SK-N-SH (cell line): ENCODE measurements at regions not wholly inside any gene's neighbourhood (a gene's known extent, or its start where the extent isn't known, plus 50 kb on each side); places are given as distances from the start of the nearest gene placed in this dataset.

Experiments used
- CTCF ChIA-PET: fragments of 300-600, 350-600 bp; formaldehyde crosslinking; extraction: SDS; loops from one replicate; lab custom pipeline; 2021; lab: Yijun Ruan, JAX
- POLR2A ChIA-PET: fragments of 350-600 bp; sonication (Branson Sonifier 250); formaldehyde crosslinking; extraction: SDS; loops from one replicate; lab custom pipeline; 2020; ENCODE audit warnings: antibody characterized with exemption, inconsistent platforms; lab: Yijun Ruan, JAX
- DNase-seq: peaks from one replicate; pipeline ENCODE4 v3.0.0; 2012
- H2AFZ ChIP-seq: fragments of 200-600 bp; sonication (generic); 2 replicates; pipeline ENCODE4 v1.8.1; 2016; ENCODE audit warnings: antibody characterized with exemption, mild to moderate bottlenecking, low read depth
- H3F3A ChIP-seq: fragments of 200-600 bp; sonication (generic); replicated peaks from 2 replicates; pipeline ENCODE3; 2016; ENCODE audit warnings: antibody characterized with exemption, mild to moderate bottlenecking; ENCODE audit not compliant: insufficient read depth
- H3K27ac ChIP-seq, 2 experiments: fragments of 200-500 bp in 1 of 2; fragments of 200-600 bp in 1 of 2; sonication (Bioruptor generic) in 1 of 2; sonication (generic), shearing (Covaris generic) in 1 of 2; 2 replicates each; pipeline versions ENCODE4 v1.5.1 to v1.6.1; 2014 to 2016; ENCODE audit warnings: low read depth in 2 of 2, inconsistent platforms in 1 of 2, low read length in 1 of 2, mild to moderate bottlenecking in 1 of 2, mixed read lengths in 1 of 2
- H3K27me3 ChIP-seq: fragments of 200-600 bp; sonication (generic), shearing (Covaris generic); 2 replicates; pipeline ENCODE4 v1.6.1; 2016; ENCODE audit warnings: mixed run types; ENCODE audit not compliant: insufficient read depth
- H3K36me3 ChIP-seq, 2 experiments: fragments of 200-500 bp in 1 of 2; fragments of 200-600 bp in 1 of 2; sonication (Bioruptor generic) in 1 of 2; sonication (generic) in 1 of 2; replicated peaks in 1 of 2; 2 replicates each; pipeline versions ENCODE3 to v1.5.1; 2014 to 2016; ENCODE audit warnings: low read length in 1 of 2, mild to moderate bottlenecking in 1 of 2; ENCODE audit not compliant: insufficient read depth in 2 of 2, control insufficient read depth in 1 of 2
- H3K4me1 ChIP-seq, 2 experiments: fragments of 200-500 bp in 1 of 2; fragments of 200-600 bp in 1 of 2; sonication (Bioruptor generic) in 1 of 2; sonication (generic), shearing (Covaris generic) in 1 of 2; 2 replicates each; pipeline versions ENCODE4 v1.5.1 to v1.6.1; 2014 to 2016; ENCODE audit warnings: low read depth in 1 of 2, low read length in 1 of 2, mixed run types in 1 of 2; ENCODE audit not compliant: insufficient read depth in 2 of 2, control insufficient read depth in 1 of 2
- H3K4me2 ChIP-seq: fragments of 200-600 bp; sonication (generic), shearing (Covaris generic); 2 replicates; pipeline ENCODE4 v1.6.1; 2017; ENCODE audit warnings: mixed run types
- H3K4me3 ChIP-seq, 2 experiments: fragments of 200-500 bp in 1 of 2; fragments of 200-600 bp in 1 of 2; sonication (Bioruptor generic) in 1 of 2; sonication (generic), shearing (Covaris generic) in 1 of 2; 2 replicates each; pipeline versions ENCODE4 v1.5.1 to v1.8.1; 2014 to 2016; ENCODE audit warnings: low read depth in 2 of 2, inconsistent platforms in 1 of 2, low read length in 1 of 2, mild to moderate bottlenecking in 1 of 2, mixed read lengths in 1 of 2, moderate library complexity in 1 of 2
- H3K79me2 ChIP-seq: fragments of 200-600 bp; sonication (generic); 2 replicates; pipeline ENCODE4 v1.8.1; 2017; ENCODE audit warnings: mild to moderate bottlenecking; ENCODE audit not compliant: insufficient read depth
- H3K9ac ChIP-seq: fragments of 200-600 bp; sonication (generic); 2 replicates; pipeline ENCODE4 v1.6.1; 2017; ENCODE audit warnings: mixed run types
- H3K9me2 ChIP-seq: fragments of 200-600 bp; sonication (generic); 2 replicates; pipeline ENCODE4 v1.6.1; 2017; ENCODE audit warnings: mixed run types
- H3K9me3 ChIP-seq: fragments of 200-600 bp; sonication (generic); 2 replicates; pipeline ENCODE4 v1.6.1; 2017; ENCODE audit warnings: mixed run types, mild to moderate bottlenecking, moderate library complexity
- H4K20me1 ChIP-seq: fragments of 200-600 bp; sonication (generic); 2 replicates; pipeline ENCODE4 v1.6.1; 2017; ENCODE audit warnings: mild to moderate bottlenecking, mixed run types; ENCODE audit not compliant: insufficient read depth
- CTCF ChIP-seq: fragments of 200-600 bp; sonication (generic); IDR thresholded peaks from 2 replicates; pipeline ENCODE4 v1.6.1; 2017; ENCODE audit warnings: antibody characterized with exemption, mild to moderate bottlenecking, moderate library complexity
- EP300 ChIP-seq, 2 experiments: IDR thresholded peaks; 2 replicates each; pipeline versions ENCODE4 v1.4.0 to v1.6.1; 2012; ENCODE audit warnings: borderline replicate concordance in 1 of 2, low read depth in 1 of 2, low read length in 1 of 2
- GATA2 ChIP-seq: sonication (generic); formaldehyde crosslinking; IDR thresholded peaks from 2 replicates; pipeline ENCODE4 v1.5.0; 2020; ENCODE audit warnings: mild to moderate bottlenecking, missing genetic modification reagents
- MEF2A ChIP-seq: IDR thresholded peaks from 2 replicates; pipeline ENCODE4 v1.4.0; 2012; ENCODE audit warnings: low read depth, borderline replicate concordance
- NRF1 ChIP-seq: IDR thresholded peaks from 2 replicates; pipeline ENCODE4 v1.6.1; 2012; ENCODE audit warnings: low read depth, mild to moderate bottlenecking, low read length
- REST ChIP-seq: IDR thresholded peaks from 2 replicates; pipeline ENCODE4 v1.6.1; 2012; ENCODE audit warnings: mild to moderate bottlenecking, low read depth, low read length, moderate library complexity
- RFX5 ChIP-seq: IDR thresholded peaks from 2 replicates; pipeline ENCODE4 v1.6.1; 2012; ENCODE audit warnings: mild to moderate bottlenecking, improper control_type of control experiment, low read length
- SIN3A ChIP-seq: IDR thresholded peaks from 2 replicates; pipeline ENCODE4 v1.6.1; 2012; ENCODE audit warnings: low read depth, mild to moderate bottlenecking, low read length, moderate library complexity, borderline replicate concordance
- SMC3 ChIP-seq: IDR thresholded peaks from 2 replicates; pipeline ENCODE4 v1.6.1; 2012; ENCODE audit warnings: low read depth, low read length, improper control_type of control experiment
- TAF1 ChIP-seq: IDR thresholded peaks from 2 replicates; pipeline ENCODE4 v1.6.1; 2012; ENCODE audit warnings: low read depth, mild to moderate bottlenecking, low read length, moderate library complexity, borderline replicate concordance
- TCF12 ChIP-seq: IDR thresholded peaks from 2 replicates; pipeline ENCODE4 v1.4.0; 2012
- TEAD4 ChIP-seq: IDR thresholded peaks from 2 replicates; pipeline ENCODE4 v1.4.0; 2012; ENCODE audit warnings: mild to moderate bottlenecking, borderline replicate concordance; ENCODE audit not compliant: insufficient read depth
- USF1 ChIP-seq: IDR thresholded peaks from 2 replicates; pipeline ENCODE4 v1.4.0; 2012; ENCODE audit warnings: low read depth, borderline replicate concordance
- WGBS: methylation state at CpG from one replicate; pipeline ENCODE4 v1.1.6; 2017; ENCODE audit warnings: low lambda C conversion rate; 5-methylcytosine and 5-hydroxymethylcytosine counted together
- TF ChIP-seq, protein P1 (sequence below): IDR thresholded peaks from 2 replicates; pipeline ENCODE4 v1.4.0; 2012; ENCODE audit warnings: low read depth, borderline replicate concordance
- TF ChIP-seq, protein P2 (sequence below): fragments of 150-350 bp; IDR thresholded peaks from 2 replicates; pipeline ENCODE4 v1.6.1; 2016; ENCODE audit warnings: mild to moderate bottlenecking, low read depth, low read length
- TF ChIP-seq, protein P3 (sequence below): IDR thresholded peaks from 2 replicates; pipeline ENCODE4; 2012

DNA sequence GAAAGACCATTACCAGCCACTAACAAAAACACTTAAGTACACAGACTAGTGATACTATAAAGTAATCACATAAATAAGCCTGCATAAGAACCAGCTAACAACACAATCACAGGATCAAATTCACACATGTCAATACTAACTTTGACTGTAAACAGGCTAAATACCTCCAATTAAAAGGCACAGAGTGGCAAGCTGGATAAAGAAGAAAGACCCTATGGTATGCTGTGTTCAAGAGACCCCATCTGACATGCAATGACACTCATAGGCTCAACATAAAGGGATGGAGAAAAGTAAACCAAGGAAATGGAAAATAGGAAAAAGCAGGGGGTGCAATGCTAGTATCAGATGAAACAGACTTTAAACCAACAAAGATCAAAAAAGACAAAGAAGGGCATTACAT lies 631.8 kb upstream of the NOX3 start:
- DNase-seq: no peak
- Histone ChIP-seq H3K9me3 (no peaks in the 10 kb centered on the region; the same call in 1 of the 2 replicates), H3K4me2 (no peak overlapping the region), H4K20me1 (no peaks in the 10 kb centered on the region), H3K79me2 (no peaks in the 10 kb centered on the region), H3K9me2 (no peaks in the 10 kb centered on the region), H3K27ac (no peak overlapping the region), H3K4me1 (no peaks in the 10 kb centered on the region), H3K4me3 (no peak overlapping the region), H3K36me3 (no peaks in the 10 kb centered on the region), H2AFZ (no peak overlapping the region), H3K27me3 (no peaks in the 10 kb centered on the region), H3F3A (no peaks in the 10 kb centered on the region), H3K9ac (no peak overlapping the region)
- TF ChIP-seq TCF12 (no peak), MEF2A (no peak), EP300 (IDR thresholded peaks at IDR 0.05; ENCODE audit: borderline replicate concordance in 1 of 2, low read depth in 1 of 2, low read length in 1 of 2) (no peak), RFX5 (no peak), GATA2 (no peak)
- TF ChIP-seq, protein P1, sequence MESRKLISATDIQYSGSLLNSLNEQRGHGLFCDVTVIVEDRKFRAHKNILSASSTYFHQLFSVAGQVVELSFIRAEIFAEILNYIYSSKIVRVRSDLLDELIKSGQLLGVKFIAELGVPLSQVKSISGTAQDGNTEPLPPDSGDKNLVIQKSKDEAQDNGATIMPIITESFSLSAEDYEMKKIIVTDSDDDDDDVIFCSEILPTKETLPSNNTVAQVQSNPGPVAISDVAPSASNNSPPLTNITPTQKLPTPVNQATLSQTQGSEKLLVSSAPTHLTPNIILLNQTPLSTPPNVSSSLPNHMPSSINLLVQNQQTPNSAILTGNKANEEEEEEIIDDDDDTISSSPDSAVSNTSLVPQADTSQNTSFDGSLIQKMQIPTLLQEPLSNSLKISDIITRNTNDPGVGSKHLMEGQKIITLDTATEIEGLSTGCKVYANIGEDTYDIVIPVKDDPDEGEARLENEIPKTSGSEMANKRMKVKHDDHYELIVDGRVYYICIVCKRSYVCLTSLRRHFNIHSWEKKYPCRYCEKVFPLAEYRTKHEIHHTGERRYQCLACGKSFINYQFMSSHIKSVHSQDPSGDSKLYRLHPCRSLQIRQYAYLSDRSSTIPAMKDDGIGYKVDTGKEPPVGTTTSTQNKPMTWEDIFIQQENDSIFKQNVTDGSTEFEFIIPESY: no peak
- ChIA-PET CTCF (interaction anchor here (1.3 kb wide), 1 partner anchor 15 kb away, joined by 3 read pairs; no protein-coding TSS in a partner anchor), POLR2A (no interaction called here)

- no peak overlapping the region for H3K27ac ChIP-seq
- no peak overlapping the region for H3K9ac ChIP-seq
- no peaks in the 10 kb centered on the region for H3K36me3 ChIP-seq
- 48% methylated on average over 3 of the region's 3 CpGs for WGBS
- no peaks in the 10 kb centered on the region for H3K27me3 ChIP-seq
- ChIA-PET POLR2A (no interaction called here), CTCF (no interaction called here)
- no peak overlapping the region for H2AFZ ChIP-seq
- no peak for TF ChIP-seq TEAD4
- TF ChIP-seq CTCF: no peak
- TF ChIP-seq RFX5: no peak
- no peak for TF ChIP-seq NRF1
- no peak for TF ChIP-seq REST
- no peak for TF ChIP-seq USF1
- no peak for TF ChIP-seq TAF1
- no peak for TF ChIP-seq SIN3A
- TF ChIP-seq SMC3: no peak
- TF ChIP-seq, protein P2, sequence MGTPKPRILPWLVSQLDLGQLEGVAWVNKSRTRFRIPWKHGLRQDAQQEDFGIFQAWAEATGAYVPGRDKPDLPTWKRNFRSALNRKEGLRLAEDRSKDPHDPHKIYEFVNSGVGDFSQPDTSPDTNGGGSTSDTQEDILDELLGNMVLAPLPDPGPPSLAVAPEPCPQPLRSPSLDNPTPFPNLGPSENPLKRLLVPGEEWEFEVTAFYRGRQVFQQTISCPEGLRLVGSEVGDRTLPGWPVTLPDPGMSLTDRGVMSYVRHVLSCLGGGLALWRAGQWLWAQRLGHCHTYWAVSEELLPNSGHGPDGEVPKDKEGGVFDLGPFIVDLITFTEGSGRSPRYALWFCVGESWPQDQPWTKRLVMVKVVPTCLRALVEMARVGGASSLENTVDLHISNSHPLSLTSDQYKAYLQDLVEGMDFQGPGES: no peak
- TF ChIP-seq, protein P3, sequence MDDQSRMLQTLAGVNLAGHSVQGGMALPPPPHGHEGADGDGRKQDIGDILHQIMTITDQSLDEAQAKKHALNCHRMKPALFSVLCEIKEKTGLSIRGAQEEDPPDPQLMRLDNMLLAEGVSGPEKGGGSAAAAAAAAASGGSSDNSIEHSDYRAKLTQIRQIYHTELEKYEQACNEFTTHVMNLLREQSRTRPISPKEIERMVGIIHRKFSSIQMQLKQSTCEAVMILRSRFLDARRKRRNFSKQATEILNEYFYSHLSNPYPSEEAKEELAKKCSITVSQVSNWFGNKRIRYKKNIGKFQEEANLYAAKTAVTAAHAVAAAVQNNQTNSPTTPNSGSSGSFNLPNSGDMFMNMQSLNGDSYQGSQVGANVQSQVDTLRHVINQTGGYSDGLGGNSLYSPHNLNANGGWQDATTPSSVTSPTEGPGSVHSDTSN: no peak
- no peaks in the 10 kb centered on the region for H3K79me2 ChIP-seq
- no peaks in the 10 kb centered on the region for H3K4me1 ChIP-seq
- no peaks in the 10 kb centered on the region for H3K9me2 ChIP-seq
- H3K4me2 ChIP-seq: no peak overlapping the region
- no peak for DNase-seq
- no peaks in the 10 kb centered on the region for H4K20me1 ChIP-seq
- H3F3A ChIP-seq: no peaks in the 10 kb centered on the region
- no peak overlapping the region for H3K4me3 ChIP-seq
- H3K9me3 ChIP-seq: no peaks in the 10 kb centered on the region; the same call in 1 of the 2 replicates
Measured at GRCh38 chr6:156082012-156082411, 626.4 kb upstream of the NOX3 start.
